Smooth muscle cell of the brain vasculature (primary cell): ENCODE measurements at regions not wholly inside any gene's neighbourhood (a gene's known extent, or its start where the extent isn't known, plus 50 kb on each side); places are given as distances from the start of the nearest gene placed in this dataset.
"Not testable (repeated sequence)": the region's sequence is repeated elsewhere in the genome, so short reads cannot be mapped to it uniquely, and the experiment has no call there.

Experiments
- DNase-seq: peaks from one replicate; pipeline ENCODE4 v3.0.0-alpha.2; 2012; ENCODE audit warnings: low read depth, low spot score

- peak; percentile 23 for DNase-seq
Measured at GRCh38 chr12:28023156-28023887, 50.8 kb upstream of the PTHLH start.

- no peak for DNase-seq
Measured at GRCh38 chr12:28024231-28024995, 51.9 kb upstream of the PTHLH start.

- DNase-seq, result no peak
Measured at GRCh38 chr12:28025821-28026505, 53.4 kb upstream of the PTHLH start.

DNA sequence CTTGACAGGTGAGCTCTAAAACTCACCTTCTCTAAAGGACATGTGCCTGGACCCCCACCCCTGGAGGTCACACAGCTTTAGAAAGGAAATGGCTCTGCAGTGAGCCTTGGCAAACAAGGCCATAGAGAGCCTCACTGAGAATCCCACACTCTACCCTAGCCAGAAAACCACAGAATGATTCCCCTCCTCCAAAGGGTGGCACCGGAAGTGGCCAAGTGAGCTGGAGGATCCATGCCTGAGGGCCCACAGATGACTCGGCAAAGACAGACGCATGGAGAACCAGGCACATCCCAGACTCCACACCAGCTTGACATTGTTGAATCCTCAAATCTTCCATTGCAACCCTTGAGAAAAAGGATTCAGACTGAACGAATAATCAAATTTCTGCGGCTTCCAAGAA lies 54.2 kb upstream of the PTHLH start:
- DNase-seq, result no peak

DNA sequence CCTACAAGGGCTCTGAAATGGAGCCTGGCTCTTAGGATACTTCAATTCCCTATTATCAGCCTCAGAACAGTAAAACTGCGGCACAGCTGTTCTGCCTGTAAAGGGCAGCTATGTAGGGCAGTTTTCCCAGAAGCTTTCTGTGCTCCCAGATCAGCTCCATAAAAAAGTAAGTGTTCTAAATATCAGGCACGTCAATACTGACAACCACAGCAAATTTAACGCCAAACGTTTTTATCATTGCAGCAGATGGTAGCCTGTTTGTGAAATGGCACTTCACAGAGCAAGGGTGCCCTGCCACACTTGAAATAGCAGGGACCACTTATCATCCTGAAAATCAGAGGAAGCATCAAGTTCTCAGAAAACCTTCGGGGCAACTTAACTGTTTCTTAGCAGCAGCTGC lies 54.8 kb upstream of the PTHLH start:
- no peak for DNase-seq

DNA sequence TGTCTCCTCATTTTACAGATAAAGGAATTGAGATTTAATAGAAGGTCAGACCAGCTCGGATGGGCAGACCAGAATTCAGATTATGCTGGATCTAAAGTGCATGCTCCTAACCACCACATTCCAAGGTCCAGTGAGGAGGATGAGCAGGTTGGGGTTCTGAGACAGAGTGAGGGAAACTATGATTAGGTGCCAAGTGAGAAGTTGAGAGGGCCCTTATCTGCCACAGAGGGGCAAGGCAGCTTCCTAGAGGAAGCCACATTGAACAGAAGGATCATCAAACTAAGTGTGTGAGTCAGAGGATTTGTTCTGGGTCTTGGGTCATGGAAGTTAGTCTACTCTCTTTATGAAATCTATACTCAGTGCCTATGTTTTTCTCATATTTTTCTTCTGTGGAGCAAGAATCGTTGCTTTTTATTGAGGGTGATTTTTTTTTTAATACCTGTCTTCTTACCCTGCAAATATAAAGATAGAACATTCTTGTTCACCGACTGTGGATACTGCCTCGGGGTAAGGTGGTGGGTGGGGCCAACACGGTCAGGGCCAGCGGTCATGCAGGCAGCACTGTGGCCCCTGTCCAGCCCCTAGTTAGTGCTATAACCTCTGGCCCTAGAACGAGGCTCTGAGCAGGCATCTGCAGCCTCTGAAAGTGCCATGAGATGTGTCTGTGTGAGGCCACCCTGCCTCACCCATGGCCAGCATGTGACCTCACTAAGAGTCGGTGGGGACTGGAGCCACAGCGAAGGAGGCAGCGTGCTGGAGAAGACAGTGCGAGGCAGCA lies 55.6 kb upstream of the PTHLH start:
- no peak for DNase-seq

DNA sequence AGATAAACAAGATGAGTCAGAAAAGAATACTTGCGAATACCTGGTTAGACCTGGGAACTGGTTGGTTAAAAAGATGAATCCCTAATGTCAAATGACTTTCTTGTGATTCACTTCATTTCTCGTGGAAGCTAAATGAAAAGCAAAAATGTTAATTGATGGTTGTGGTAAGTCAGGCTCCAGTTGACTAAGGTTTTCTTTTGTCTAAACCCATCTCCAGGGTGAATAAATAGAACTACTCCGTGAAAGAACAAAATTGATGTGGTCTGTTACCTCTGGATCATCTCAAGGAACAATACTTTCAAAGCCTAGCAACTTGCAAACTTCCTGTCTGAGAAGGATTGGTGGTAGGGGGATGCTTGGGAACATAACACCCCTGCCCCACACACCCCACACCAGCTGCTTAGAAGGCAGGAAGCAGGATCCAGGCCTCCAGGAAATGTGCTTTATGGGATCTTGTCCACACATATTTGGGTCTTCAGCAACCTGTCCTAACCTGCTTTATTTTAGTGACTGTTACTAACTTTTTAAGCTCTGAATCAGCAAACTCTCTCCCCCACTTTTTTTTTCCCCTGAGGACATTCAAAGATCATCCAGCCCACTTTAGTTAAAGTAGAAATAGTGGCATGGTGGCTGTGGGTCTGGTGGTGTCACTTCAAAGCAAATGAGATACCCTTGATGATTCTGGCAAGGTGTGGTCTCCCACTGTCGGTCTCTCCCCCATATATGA lies 60.4 kb upstream of the PTHLH start:
- no peak for DNase-seq

- DNase-seq, result no peak
Measured at GRCh38 chr12:28033538-28033915, 61.0 kb upstream of the PTHLH start.

- no peak for DNase-seq
Measured at GRCh38 chr12:28034271-28034670, 61.7 kb upstream of the PTHLH start.

- DNase-seq, result no peak
Measured at GRCh38 chr12:28035500-28035899, 63.0 kb upstream of the PTHLH start.

DNA sequence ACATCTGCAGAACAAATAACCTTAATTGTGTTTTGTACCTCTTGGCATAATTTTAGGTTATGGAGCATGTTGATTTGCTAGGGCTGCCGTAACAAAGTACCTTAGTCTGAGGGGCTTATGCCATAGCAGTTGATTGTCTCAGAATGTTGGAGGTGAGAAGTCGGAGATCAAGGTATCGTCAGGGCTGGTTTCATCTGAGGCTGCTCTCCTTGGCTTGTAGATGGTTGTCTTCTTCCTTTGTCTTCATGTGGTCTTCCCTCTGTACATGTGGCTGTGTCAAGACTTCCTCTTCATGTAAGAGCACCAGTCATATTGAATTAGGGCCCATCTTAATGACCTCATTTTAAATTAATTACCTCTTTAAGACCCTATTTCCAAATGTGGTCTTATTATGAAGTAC lies 64.4 kb upstream of the PTHLH start:
- no peak for DNase-seq

DNA sequence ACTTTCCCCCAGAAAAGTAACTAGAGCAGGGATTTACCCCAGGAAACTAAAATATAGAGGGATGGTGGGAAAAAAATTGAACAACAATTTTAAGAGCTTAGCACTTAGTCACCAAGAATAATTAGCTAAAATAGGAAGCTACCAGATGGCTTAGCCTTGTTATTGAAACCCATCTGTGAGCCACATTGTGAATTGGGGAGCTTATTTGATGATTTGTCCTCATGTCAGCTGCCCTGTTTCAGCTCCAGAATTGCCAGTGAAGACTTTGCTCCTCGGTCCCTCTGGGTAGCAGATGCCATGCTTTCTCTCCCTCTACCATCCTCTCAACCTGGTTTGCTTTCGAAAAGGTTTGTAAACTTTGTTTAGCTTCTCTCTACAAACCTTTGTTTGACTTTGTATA lies 67.7 kb upstream of the PTHLH start:
- DNase-seq, result no peak

GRCh38 chr12:28046600-28046999 lies 74.1 kb upstream of the PTHLH start:
- not testable (repeated sequence) for DNase-seq

DNA sequence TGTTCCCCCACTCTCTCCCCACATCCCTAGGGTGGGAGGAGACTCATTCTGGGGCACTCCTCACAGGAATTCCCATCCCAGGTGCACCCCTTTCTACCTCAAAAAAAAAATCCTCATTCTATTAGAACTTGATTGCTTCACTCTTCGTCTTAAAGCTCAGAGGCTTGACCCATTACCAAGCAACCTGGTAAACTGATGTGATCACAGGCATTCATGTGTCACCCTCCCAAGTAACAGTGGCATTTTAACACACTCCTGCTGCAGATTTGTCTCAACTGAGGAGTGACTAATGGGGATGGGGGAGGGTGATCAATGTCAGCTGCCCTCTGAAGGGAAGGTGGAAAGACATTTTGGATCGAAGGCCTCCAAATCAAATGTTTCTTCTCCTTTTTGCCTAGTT lies 78.1 kb upstream of the PTHLH start:
- no peak for DNase-seq

- DNase-seq, result no peak
Measured at GRCh38 chr12:28051516-28052354, 79.2 kb upstream of the PTHLH start.

DNA sequence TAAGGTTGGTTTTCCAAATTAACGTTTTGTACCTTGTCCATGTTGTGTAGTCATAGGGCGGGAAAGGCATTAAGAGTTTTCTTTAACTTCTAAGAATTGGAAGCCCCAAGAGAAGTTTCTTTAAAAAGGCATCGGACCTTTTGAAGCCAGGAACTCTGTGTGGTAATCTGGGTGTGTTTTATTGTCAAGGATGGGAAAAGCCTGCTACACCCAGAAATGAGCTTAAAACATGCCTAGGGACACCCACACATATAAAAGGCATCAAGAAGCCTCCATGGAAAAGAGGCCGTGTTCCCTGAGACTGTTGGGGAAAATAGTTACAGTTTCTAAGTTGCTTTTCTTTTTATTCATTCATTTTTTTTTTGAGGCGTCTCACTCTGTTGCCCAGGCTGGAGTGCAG lies 81.0 kb upstream of the PTHLH start:
- no peak for DNase-seq

GRCh38 chr12:28054583-28054982 lies 82.0 kb upstream of the PTHLH start:
- no peak for DNase-seq

GRCh38 chr12:28057856-28058615 lies 85.5 kb upstream of the PTHLH start:
- no peak for DNase-seq

GRCh38 chr12:28059220-28059619 lies 86.7 kb upstream of the PTHLH start:
- DNase-seq, result no peak

DNA sequence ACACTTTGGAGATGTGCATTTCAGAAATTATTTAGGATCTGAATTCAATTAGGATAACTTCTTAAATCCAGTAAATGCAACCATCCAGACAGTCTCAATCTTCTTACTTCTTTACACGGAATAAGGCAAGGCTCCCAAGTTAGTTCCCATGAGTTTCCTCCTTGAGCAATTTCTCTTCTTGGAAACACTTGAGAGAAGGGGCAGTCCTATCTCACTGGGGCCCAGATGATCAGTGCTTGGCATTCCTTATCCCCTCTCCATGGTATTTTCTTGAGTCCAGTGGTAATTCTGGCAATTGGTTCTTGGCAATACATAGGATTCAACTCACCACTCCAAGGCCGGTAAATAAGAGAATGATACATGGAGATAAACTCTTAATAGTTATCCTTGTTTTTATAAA lies 87.1 kb upstream of the PTHLH start:
- no peak for DNase-seq
